ENCODE measurements at regions not wholly inside any gene's neighbourhood (a gene's known extent, or its start where the extent isn't known, plus 50 kb on each side); places are given as distances from the start of the nearest gene placed in this dataset.

GRCh38 chr2:187934236-187934635 is 357.4 kb upstream of the GULP1 start:
- Histone ChIP-seq H3K4ac (replicated peaks; ENCODE audit: insufficient read length, low read depth, low read length) (no peak overlapping the region), H3K14ac (ENCODE audit: insufficient read length) (no peak overlapping the region), H3K9ac (replicated peaks in 1 of 4; ENCODE audit: extremely low read depth in 1 of 4, low read depth in 3 of 4, low read length in 3 of 4) (no peak overlapping the region), H4K8ac (ENCODE audit: extremely low read depth, insufficient read depth, low read length) (no peak overlapping the region), H3K56ac (replicated peaks; ENCODE audit: insufficient read length, low read depth, low read length) (no peak overlapping the region), H4K5ac (ENCODE audit: insufficient read length, low read depth, low read length) (no peak overlapping the region), H3K27ac (ENCODE audit: low read depth, low read length) (no peak overlapping the region), H3K4me1 (replicated peaks in 1 of 4; ENCODE audit: control insufficient read depth in 3 of 4, insufficient read depth in 4 of 4, low read length in 3 of 4) (no peaks in the 10 kb centered on the region), H2BK120ac (replicated peaks; ENCODE audit: low read depth, low read length) (no peak overlapping the region), H3K27me3 (replicated peaks in 1 of 4; ENCODE audit: control insufficient read depth in 3 of 4, extremely low read depth in 1 of 4, insufficient read depth in 3 of 4, low read length in 3 of 4) (no peaks in the 10 kb centered on the region), H3K23ac (ENCODE audit: insufficient read length) (no peak overlapping the region), H3K36me3 (ENCODE audit: control insufficient read depth in 2 of 4, insufficient read depth in 4 of 4, low read length in 3 of 4) (no peaks in the 10 kb centered on the region), H3K23me2 (ENCODE audit: low read depth, low read length) (no peaks in the 10 kb centered on the region), H4K91ac (replicated peaks; ENCODE audit: insufficient read length, low read length) (no peak overlapping the region), H3K9me3 (ENCODE audit: insufficient read depth in 2 of 2, low read depth in 1 of 2, low read length in 1 of 2) (no peaks in the 10 kb centered on the region), H2AFZ (ENCODE audit: low read length) (no peak overlapping the region), H2BK12ac (ENCODE audit: low read depth, low read length) (no peak overlapping the region), H3K79me2 (ENCODE audit: control insufficient read depth in 1 of 2, insufficient read depth in 2 of 2, low read length in 2 of 2) (no peaks in the 10 kb centered on the region), H2BK20ac (ENCODE audit: low read length) (no peak overlapping the region), H3K79me1 (ENCODE audit: low read depth, low read length) (no peaks in the 10 kb centered on the region), H2AK5ac (ENCODE audit: low read depth, low read length) (no peak overlapping the region), H2BK15ac (ENCODE audit: low read length) (no peak overlapping the region), H3K4me3 (ENCODE audit: extremely low read depth in 1 of 4, insufficient read depth in 2 of 4, low read depth in 3 of 4, low read length in 4 of 4) (no peak overlapping the region), H3K4me2 (ENCODE audit: insufficient read depth in 1 of 2, low read depth in 2 of 2, low read length in 2 of 2) (no peak overlapping the region), H4K20me1 (replicated peaks in 1 of 2; ENCODE audit: control insufficient read depth in 1 of 2, insufficient read depth in 2 of 2, low read length in 2 of 2) (no peaks in the 10 kb centered on the region), H3K18ac (ENCODE audit: extremely low read depth, low read length) (no peak overlapping the region), H2BK5ac (ENCODE audit: low read depth, low read length) (no peak overlapping the region)
- DNase-seq (ENCODE audit: low read depth in 1 of 2, low spot score in 2 of 2) = no peak
- no peak for FAIRE-seq
- POLR2A ChIA-PET (ENCODE audit: partially characterized antibody) = no interaction called here
- CTCF ChIA-PET (ENCODE audit: partially characterized antibody) = interaction anchor here (1.5 kb wide), 1 partner anchor 11 kb away, joined by 3 read pairs; no protein-coding TSS in a partner anchor
- 94% methylated on average over 6 of the region's 6 CpGs; no CpG with 5 or more reads in 1 of the 2 experiments for WGBS, 2 experiments (ENCODE audit: extremely low coverage in 1 of 2, insufficient coverage in 1 of 2, insufficient read length in 1 of 2, insufficient replicate concordance in 2 of 2, low coverage in 1 of 2, low lambda C conversion rate in 2 of 2, missing lambda C conversion rate in 1 of 2)
- TF ChIP-seq SRF (IDR thresholded peaks at IDR 0.05; ENCODE audit: low read depth, low read length) (no peak), HDAC6 (IDR thresholded peaks at IDR 0.05; ENCODE audit: low read depth, low read length) (no peak), SUZ12 (IDR thresholded peaks at IDR 0.05; ENCODE audit: low read length) (no peak), SAP30 (IDR thresholded peaks at IDR 0.05; ENCODE audit: insufficient read depth, insufficient replicate concordance, low read length) (no peak), USF2 (IDR thresholded peaks at IDR 0.05; ENCODE audit: low read length) (no peak), TEAD4 (IDR thresholded peaks at IDR 0.05; ENCODE audit: low read depth, low read length) (no peak), SP1 (IDR thresholded peaks at IDR 0.05; ENCODE audit: low read depth, low read length) (no peak), RFX5 (IDR thresholded peaks at IDR 0.05; ENCODE audit: borderline replicate concordance, low read depth, low read length) (no peak), TCF12 (IDR thresholded peaks at IDR 0.05; ENCODE audit: low read depth, low read length) (no peak), CBX5 (IDR thresholded peaks at IDR 0.05; ENCODE audit: low read depth, low read length) (no peak), FOSL1 (IDR thresholded peaks at IDR 0.05; ENCODE audit: insufficient read depth, low read depth, low read length) (no peak), KDM4A (IDR thresholded peaks at IDR 0.05; ENCODE audit: low read depth, low read length, severe bottlenecking) (no peak), MAFK (IDR thresholded peaks at IDR 0.05; ENCODE audit: low read depth, low read length) (no peak), PHF8 (conservative IDR thresholded peaks at IDR 0.05; ENCODE audit: low read depth, low read length) (no peak), KDM1A (IDR thresholded peaks at IDR 0.05; ENCODE audit: borderline replicate concordance, low read length) (no peak)

Measured in H1 (cell line).